Panc1 (cell line): ENCODE measurements at regions not wholly inside any gene's neighbourhood (a gene's known extent, or its start where the extent isn't known, plus 50 kb on each side); places are given as distances from the start of the nearest gene placed in this dataset.

Source experiments
- ATAC-seq: fragments of 200-7000 bp; cut with Tn5 transposase; 2 replicates; pipeline ENCODE4 v1.9.1; 2020; ENCODE audit warnings: mild to moderate bottlenecking, moderate library complexity
- BruUV-seq: library from RNA; stranded (reverse); fragments of 400-500 nt; replicated peaks from 2 replicates; lab custom pipeline; 2021; lab: Mats Ljungman, UMichigan
- CTCF ChIA-PET: fragments of 300-600 bp; sonication (Branson Sonifier 250); formaldehyde crosslinking; loops from one replicate; lab custom pipeline; 2022; ENCODE audit warnings: antibody characterized with exemption; lab: Charles Lee
- POLR2A ChIA-PET: fragments of 300-600 bp; sonication (Branson Sonifier 250); formaldehyde crosslinking; loops from one replicate; lab custom pipeline; 2022; ENCODE audit warnings: antibody characterized with exemption; lab: Charles Lee
- DNase-seq: peaks from one replicate; pipeline ENCODE4 v3.0.0-alpha.2; 2010; ENCODE audit warnings: low read depth, low spot score
- H3K27ac ChIP-seq: 2 replicates; pipeline ENCODE4 v1.5.1; 2011; ENCODE audit warnings: mild to moderate bottlenecking, low read length, inconsistent platforms
- H3K27me3 ChIP-seq: fragments of 200-500 bp; sonication (Bioruptor generic); 2 replicates; pipeline ENCODE4 v1.6.0; 2014; ENCODE audit warnings: low read length, inconsistent platforms; ENCODE audit not compliant: control insufficient read depth, insufficient read depth
- H3K36me3 ChIP-seq: fragments of 200-500 bp; sonication (Bioruptor generic); 2 replicates; pipeline ENCODE4 v1.5.1; 2014; ENCODE audit warnings: inconsistent platforms, mild to moderate bottlenecking, low read length, moderate library complexity; ENCODE audit not compliant: control insufficient read depth, insufficient read depth
- H3K4me1 ChIP-seq: 2 replicates; pipeline ENCODE4 v1.5.1; 2011; ENCODE audit warnings: inconsistent platforms, mild to moderate bottlenecking, low read length, moderate library complexity; ENCODE audit not compliant: control insufficient read depth, insufficient read depth
- H3K4me3 ChIP-seq, 2 experiments: 2 replicates each; pipeline ENCODE4 v1.5.1; 2011 to 2012; ENCODE audit warnings: low read depth in 2 of 2, low read length in 2 of 2, mild to moderate bottlenecking in 2 of 2, inconsistent platforms in 1 of 2, moderate library complexity in 1 of 2
- H3K9me3 ChIP-seq: fragments of 200-500 bp; sonication (Bioruptor generic); 2 replicates; pipeline ENCODE4 v1.5.1; 2014; ENCODE audit warnings: low read depth, mild to moderate bottlenecking, inconsistent platforms, low read length, moderate library complexity; ENCODE audit not compliant: control insufficient read depth, insufficient read depth
- CTCF ChIP-seq: fragments of 450-650 bp; IDR thresholded peaks from 2 replicates; pipeline ENCODE4 v1.5.1; 2017; ENCODE audit warnings: mild to moderate bottlenecking
- POLR2AphosphoS5 ChIP-seq: IDR thresholded peaks from 2 replicates; pipeline ENCODE4 v1.6.1; 2012; ENCODE audit warnings: mild to moderate bottlenecking, low read depth, low read length, moderate library complexity
- REST ChIP-seq, 2 experiments: IDR thresholded peaks; 2 replicates each; pipeline ENCODE4 v1.6.1; 2011 to 2012; ENCODE audit warnings: low read depth in 2 of 2, control low read depth in 1 of 2, low read length in 1 of 2, mild to moderate bottlenecking in 1 of 2, moderate library complexity in 1 of 2; ENCODE audit not compliant: insufficient read depth in 1 of 2
- SIN3A ChIP-seq: IDR thresholded peaks from 2 replicates; pipeline ENCODE4 v1.6.1; 2012; ENCODE audit warnings: low read depth, mild to moderate bottlenecking, low read length, moderate library complexity, borderline replicate concordance; ENCODE audit not compliant: insufficient read depth
- TCF7L2 ChIP-seq: IDR thresholded peaks from 2 replicates; pipeline ENCODE4 v1.6.1; 2011; ENCODE audit warnings: mild to moderate bottlenecking, low read depth, low read length, inconsistent platforms
- in situ Hi-C: cut with HindIII; loops from 2 replicates; pipeline ENCODE4 v1.10.0; 2016; ENCODE audit warnings: low sequenced_read_pairs, low pct_unique_long_range_greater_than_20kb
- intact Hi-C: fragments of 100-400 bp; cut with micrococcal nuclease; formaldehyde crosslinking; loops from one replicate; pipeline ENCODE4 v1.10.0; 2022; ENCODE audit not compliant: unreplicated experiment

DNA sequence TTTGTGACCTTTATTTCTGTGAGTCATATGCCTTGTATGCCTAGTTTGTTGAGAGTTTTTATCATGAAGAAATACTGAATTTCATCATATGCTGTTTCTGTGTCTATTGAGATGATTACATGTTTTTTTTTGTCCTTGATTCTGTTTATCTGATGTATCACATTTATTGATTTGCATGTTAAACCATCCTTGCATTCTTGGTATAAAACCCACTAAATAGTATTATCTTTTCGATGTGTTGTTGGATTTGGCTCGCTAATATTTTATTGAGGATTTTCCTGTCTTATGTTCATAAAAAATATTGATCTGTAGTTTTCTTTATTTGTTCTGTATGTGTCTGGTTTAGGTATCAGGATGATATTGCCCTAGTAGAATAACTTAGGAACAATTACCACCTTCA is 164.7 kb upstream of the CHRM3 start:
- Histone ChIP-seq H3K4me1 (no peaks in the 10 kb centered on the region), H3K27me3 (no peaks in the 10 kb centered on the region), H3K36me3 (no peaks in the 10 kb centered on the region), H3K9me3 (peaks cover 3% of the 10 kb centered on the region), H3K4me3 (no peak overlapping the region), H3K27ac (no peak overlapping the region)
- DNase-seq: no peak
- in situ Hi-C loops: no loop called here
- ATAC-seq: no peak
- BruUV-seq: no TSS peak
- TF ChIP-seq POLR2AphosphoS5 (no peak), SIN3A (no peak), TCF7L2 (no peak), CTCF (no peak), REST (IDR thresholded peaks at IDR 0.05; ENCODE audit: insufficient read depth in 1 of 2, low read depth in 2 of 2, low read length in 1 of 2) (no peak)
- CTCF ChIA-PET: interaction anchor here (0.7 kb wide), 1 partner anchor 994 kb away, joined by 4 read pairs; no protein-coding TSS in a partner anchor
- intact Hi-C loops: loop anchor here (10.0 kb wide), 1 partner anchor 217 kb away; no protein-coding TSS in a partner anchor
- POLR2A ChIA-PET: no interaction called here

DNA sequence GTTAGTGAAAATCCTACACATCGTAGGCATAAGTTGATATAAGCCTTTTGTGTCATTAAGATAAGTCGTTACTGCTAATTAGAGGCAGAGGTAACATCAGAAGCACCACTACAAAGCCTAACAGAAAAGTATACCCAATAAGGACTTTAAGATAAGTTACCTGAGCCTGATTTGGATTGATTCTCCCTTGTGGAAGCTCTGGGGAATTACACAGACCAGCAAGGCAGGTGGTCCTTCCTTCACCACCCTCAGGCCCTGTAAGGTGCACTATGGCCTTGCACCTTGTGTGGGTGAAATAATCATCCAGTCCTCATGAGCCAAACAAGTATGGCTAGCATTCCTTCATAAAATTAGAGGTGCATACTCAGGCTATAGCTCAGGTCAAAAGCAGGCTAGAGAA is 166.7 kb upstream of the CHRM3 start:
- DNase-seq: no peak
- Histone ChIP-seq H3K27me3 (no peaks in the 10 kb centered on the region), H3K4me1 (no peaks in the 10 kb centered on the region), H3K9me3 (peaks cover 3% of the 10 kb centered on the region; the same call in 1 of the 2 replicates), H3K27ac (no peak overlapping the region), H3K4me3 (no peak overlapping the region), H3K36me3 (no peaks in the 10 kb centered on the region)
- TF ChIP-seq REST (IDR thresholded peaks at IDR 0.05; ENCODE audit: insufficient read depth in 1 of 2, low read depth in 2 of 2, low read length in 1 of 2) (no peak), POLR2AphosphoS5 (no peak), CTCF (no peak), TCF7L2 (no peak), SIN3A (no peak)
- in situ Hi-C loops: no loop called here
- ATAC-seq: no peak
- BruUV-seq: no TSS peak
- POLR2A ChIA-PET: no interaction called here
- intact Hi-C loops: loop anchor here (10.0 kb wide), 1 partner anchor 215 kb away; no protein-coding TSS in a partner anchor
- CTCF ChIA-PET: no interaction called here
